Fibroblast of lung (primary cell): ENCODE measurements at regions not wholly inside any gene's neighbourhood (a gene's known extent, or its start where the extent isn't known, plus 50 kb on each side); places are given as distances from the start of the nearest gene placed in this dataset.

ENCODE experiments used
- DNase-seq, 2 donors: peaks; one replicate each; pipeline versions ENCODE4 v3.0.0 to v3.0.0-alpha.2; 2010; ENCODE audit warnings: low read depth in 2 of 2
- H2AFZ ChIP-seq: 2 replicates; pipeline ENCODE4 v1.5.1; 2012; ENCODE audit warnings: low read length, control low read depth, inconsistent platforms
- H3K27ac ChIP-seq: 2 replicates; pipeline ENCODE4 v1.5.1; 2011; ENCODE audit warnings: low read length, control low read depth; ENCODE audit not compliant: insufficient read depth
- H3K27me3 ChIP-seq: 2 replicates; pipeline ENCODE4 v1.5.1; 2011; ENCODE audit warnings: mild to moderate bottlenecking, low read length; ENCODE audit not compliant: control insufficient read depth, insufficient read depth
- H3K36me3 ChIP-seq: 2 replicates; pipeline ENCODE4 v1.5.1; 2011; ENCODE audit warnings: low read length; ENCODE audit not compliant: control insufficient read depth, insufficient read depth
- H3K4me1 ChIP-seq: 2 replicates; pipeline ENCODE4 v1.5.1; 2011; ENCODE audit warnings: low read length; ENCODE audit not compliant: control insufficient read depth, insufficient read depth; ENCODE audit errors: extremely low read depth
- H3K4me2 ChIP-seq: 2 replicates; pipeline ENCODE4 v1.5.1; 2011; ENCODE audit warnings: low read length, control low read depth; ENCODE audit not compliant: insufficient read depth; ENCODE audit errors: extremely low read depth
- H3K4me3 ChIP-seq, 4 experiments: fragments of 200-600 bp in 1 of 4; sonication (generic) in 1 of 4; replicated peaks in 1 of 4; 2 replicates each; pipeline ENCODE4 v1.5.1; 2011 to 2016; ENCODE audit warnings: low read length in 4 of 4, low read depth in 3 of 4, mild to moderate bottlenecking in 3 of 4, control low read depth in 2 of 4, inconsistent platforms in 1 of 4, mixed read lengths in 1 of 4; ENCODE audit not compliant: insufficient read depth in 1 of 4; ENCODE audit errors: control extremely low read depth in 1 of 4
- H3K79me2 ChIP-seq: 2 replicates; pipeline ENCODE4 v1.5.1; 2012; ENCODE audit warnings: mild to moderate bottlenecking, low read length, inconsistent platforms; ENCODE audit not compliant: control insufficient read depth, insufficient read depth
- H3K9ac ChIP-seq: 2 replicates; pipeline ENCODE4 v1.5.1; 2011; ENCODE audit warnings: mild to moderate bottlenecking, low read length, control low read depth; ENCODE audit not compliant: insufficient read depth
- H3K9me3 ChIP-seq: 2 replicates; pipeline ENCODE4 v1.5.1; 2012; ENCODE audit warnings: low read depth, low read length; ENCODE audit not compliant: control insufficient read depth, insufficient read depth
- H4K20me1 ChIP-seq: 2 replicates; pipeline ENCODE4 v1.5.1; 2011; ENCODE audit warnings: low read length; ENCODE audit not compliant: control insufficient read depth, insufficient read depth; ENCODE audit errors: extremely low read depth
- CTCF ChIP-seq, 2 donors: IDR thresholded peaks in 1 of 2; conservative IDR thresholded peaks in 1 of 2; 1 replicate in 1 of 2; 2 replicates in 1 of 2; pipeline ENCODE4 v1.5.1; 2011 to 2012; ENCODE audit warnings: low read length in 2 of 2, control low read depth in 1 of 2, inconsistent platforms in 1 of 2, low read depth in 1 of 2, mild to moderate bottlenecking in 1 of 2
- EZH2 ChIP-seq: IDR thresholded peaks from 2 replicates; pipeline ENCODE4 v1.5.1; 2012; ENCODE audit warnings: low read length, control low read depth, mild to moderate bottlenecking; ENCODE audit errors: missing control alignments

GRCh38 chr14:95386536-95387095 lies 66.9 kb upstream of the CLMN start:
- no peak overlapping the region for H3K4me3 ChIP-seq
- no peak overlapping the region for H3K4me2 ChIP-seq
- H4K20me1 ChIP-seq, result no peaks in the 10 kb centered on the region
- H3K9ac ChIP-seq, result no peak overlapping the region
- H3K27me3 ChIP-seq, result no peaks in the 10 kb centered on the region
- no peaks in the 10 kb centered on the region for H3K36me3 ChIP-seq
- H3K27ac ChIP-seq, result no peak overlapping the region
- H3K9me3 ChIP-seq, result no peaks in the 10 kb centered on the region
- TF ChIP-seq EZH2, result no peak
- TF ChIP-seq CTCF (conservative IDR thresholded peaks at IDR 0.05 in 1 of 2, IDR thresholded peaks at IDR 0.05 in 1 of 2; ENCODE audit: low read depth in 1 of 2, low read length in 2 of 2), result no peak
- DNase-seq, result no peak
- no peaks in the 10 kb centered on the region for H3K4me1 ChIP-seq
- H2AFZ ChIP-seq, result no peak overlapping the region
- no peaks in the 10 kb centered on the region for H3K79me2 ChIP-seq

GRCh38 chr14:95385701-95386100 lies 66.0 kb upstream of the CLMN start:
- TF ChIP-seq CTCF (conservative IDR thresholded peaks at IDR 0.05 in 1 of 2, IDR thresholded peaks at IDR 0.05 in 1 of 2; ENCODE audit: low read depth in 1 of 2, low read length in 2 of 2) (no peak), EZH2 (no peak)
- no peak overlapping the region for H3K9ac ChIP-seq
- no peak overlapping the region for H3K4me2 ChIP-seq
- H3K27ac ChIP-seq, result no peak overlapping the region
- no peaks in the 10 kb centered on the region for H3K36me3 ChIP-seq
- no peak overlapping the region for H3K4me3 ChIP-seq
- H3K27me3 ChIP-seq, result no peaks in the 10 kb centered on the region
- no peaks in the 10 kb centered on the region for H3K4me1 ChIP-seq
- no peak for DNase-seq
- H3K79me2 ChIP-seq, result no peaks in the 10 kb centered on the region
- no peak overlapping the region for H2AFZ ChIP-seq
- H3K9me3 ChIP-seq, result no peaks in the 10 kb centered on the region
- H4K20me1 ChIP-seq, result no peaks in the 10 kb centered on the region

GRCh38 chr14:95382747-95383146 lies 63.0 kb upstream of the CLMN start:
- Histone ChIP-seq H2AFZ (no peak overlapping the region), H3K27me3 (no peaks in the 10 kb centered on the region), H3K79me2 (no peaks in the 10 kb centered on the region), H3K9ac (no peak overlapping the region), H3K9me3 (no peaks in the 10 kb centered on the region), H3K27ac (no peak overlapping the region), H3K4me1 (no peaks in the 10 kb centered on the region), H3K4me2 (no peak overlapping the region), H3K4me3 (no peak overlapping the region), H4K20me1 (no peaks in the 10 kb centered on the region), H3K36me3 (no peaks in the 10 kb centered on the region)
- TF ChIP-seq EZH2, result no peak
- no peak for TF ChIP-seq CTCF (conservative IDR thresholded peaks at IDR 0.05 in 1 of 2, IDR thresholded peaks at IDR 0.05 in 1 of 2; ENCODE audit: low read depth in 1 of 2, low read length in 2 of 2)
- no peak for DNase-seq
